ENCODE measurements at regions not wholly inside any gene's neighbourhood (a gene's known extent, or its start where the extent isn't known, plus 50 kb on each side); places are given as distances from the start of the nearest gene placed in this dataset.

- H3K27me3 ChIP-seq (replicated peaks in 1 of 7), result no peaks in the 10 kb centered on the region
- no peaks in the 10 kb centered on the region for H3K9me3 ChIP-seq
- no peaks in the 10 kb centered on the region for H3K36me3 ChIP-seq
- TF ChIP-seq CTCF (IDR thresholded peaks at IDR 0.05 in 8 of 11, conservative IDR thresholded peaks at IDR 0.05 in 3 of 11), result no peak
- TF ChIP-seq POLR2A (IDR thresholded peaks at IDR 0.05), result no peak
- no peak for TF ChIP-seq POLR2AphosphoS5 (IDR thresholded peaks at IDR 0.05)
- intact Hi-C loops (cut with DNase I; ENCODE audit: low total_unique reads), result no loop called here
- no peak overlapping the region for H3K27ac ChIP-seq
- DNase-seq, result no peak
- H3K4me3 ChIP-seq, result no peak overlapping the region
- 69 to 75% (median 71%) methylated on average over 2 of the region's 2 CpGs for WGBS, 5 donors
- H3K4me1 ChIP-seq, result no peaks in the 10 kb centered on the region
Observed at GRCh38 chr3:78414261-78414660, 1353.5 kb downstream of the ROBO1 start.

DNA sequence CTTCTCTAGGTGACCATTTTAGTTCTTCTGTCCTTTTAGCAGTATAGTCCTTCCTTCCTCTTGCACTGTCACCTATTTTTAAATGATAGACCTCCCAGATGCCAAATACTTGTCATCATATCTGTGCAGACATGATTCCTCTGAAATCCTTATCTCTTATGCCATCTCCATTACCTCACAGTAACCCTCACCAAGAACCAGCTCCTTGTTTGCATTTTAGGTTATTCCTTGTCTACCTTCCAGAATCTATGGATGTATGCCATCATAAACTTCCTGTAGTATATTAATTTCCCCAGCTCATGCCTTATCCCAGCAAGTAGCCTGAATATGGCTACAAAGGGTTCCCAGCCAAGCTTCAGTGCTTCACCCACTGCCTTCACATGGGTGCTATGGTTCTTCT is 1347.2 kb downstream of the ROBO1 start:
- Histone ChIP-seq H3K27ac (no peak overlapping the region), H3K4me3 (no peak overlapping the region), H3K36me3 (no peaks in the 10 kb centered on the region), H3K9me3 (peaks cover 0 to 4% (median 0%) of the 10 kb centered on the region in 8 donors), H3K27me3 (replicated peaks in 1 of 7) (no peaks in the 10 kb centered on the region), H3K4me1 (no peaks in the 10 kb centered on the region)
- DNase-seq, result no peak
- TF ChIP-seq POLR2A (IDR thresholded peaks at IDR 0.05) (no peak), CTCF (IDR thresholded peaks at IDR 0.05 in 8 of 11, conservative IDR thresholded peaks at IDR 0.05 in 3 of 11) (no peak), POLR2AphosphoS5 (IDR thresholded peaks at IDR 0.05) (no peak)
- intact Hi-C loops (cut with DNase I; ENCODE audit: low total_unique reads), result no loop called here

DNA sequence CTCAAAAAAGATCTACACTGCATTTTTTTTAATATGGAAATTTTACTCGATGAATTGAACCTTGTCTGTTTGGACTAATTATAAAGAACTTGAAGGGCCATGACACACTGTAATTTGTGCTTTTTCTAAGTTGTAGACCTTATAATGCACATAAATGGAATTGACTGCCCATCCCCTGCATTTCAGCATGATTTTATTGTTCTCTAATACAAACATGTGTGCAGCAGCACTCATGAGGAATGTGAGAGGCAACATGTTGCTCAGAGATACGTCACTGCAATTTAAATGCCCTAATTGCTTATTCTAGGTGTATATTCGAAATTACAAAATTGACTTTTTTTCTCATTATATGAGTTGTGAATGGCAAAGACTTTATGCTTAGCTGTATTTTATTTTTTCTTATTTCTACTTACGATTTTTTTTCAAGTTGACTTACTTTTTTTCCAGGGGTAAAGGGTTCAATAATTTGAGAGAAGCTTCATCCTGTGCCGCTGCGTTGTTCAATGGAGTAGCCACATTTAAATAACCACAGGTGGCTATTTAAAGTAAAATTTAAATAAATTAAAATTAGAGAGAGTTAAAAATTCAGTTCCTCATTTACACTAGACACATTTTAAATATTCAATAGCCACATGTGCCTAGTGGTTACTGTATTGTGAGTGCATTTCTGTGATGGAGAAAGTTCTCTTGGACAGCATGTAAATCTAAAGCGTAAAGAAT is 1346.4 kb downstream of the ROBO1 start:
- TF ChIP-seq POLR2A (IDR thresholded peaks at IDR 0.05) (no peak), CTCF (IDR thresholded peaks at IDR 0.05 in 8 of 11, conservative IDR thresholded peaks at IDR 0.05 in 3 of 11) (no peak), POLR2AphosphoS5 (IDR thresholded peaks at IDR 0.05) (no peak)
- intact Hi-C loops (cut with DNase I; ENCODE audit: low total_unique reads), result no loop called here
- H3K36me3 ChIP-seq, result no peaks in the 10 kb centered on the region
- H3K4me1 ChIP-seq, result no peaks in the 10 kb centered on the region
- no peak for DNase-seq
- H3K4me3 ChIP-seq, result no peak overlapping the region
- WGBS, 5 donors, result 78 to 88% (median 83%) methylated on average over 7 of the region's 7 CpGs
- H3K9me3 ChIP-seq, result peaks cover 0 to 4% (median 0%) of the 10 kb centered on the region in 8 donors
- no peak overlapping the region for H3K27ac ChIP-seq
- H3K27me3 ChIP-seq (replicated peaks in 1 of 7), result no peaks in the 10 kb centered on the region

- intact Hi-C loops (cut with DNase I; ENCODE audit: low total_unique reads), result no loop called here
- no peak for TF ChIP-seq POLR2A (IDR thresholded peaks at IDR 0.05)
- Histone ChIP-seq H3K27me3 (replicated peaks in 1 of 7) (no peaks in the 10 kb centered on the region), H3K4me3 (no peak overlapping the region), H3K27ac (no peak overlapping the region), H3K36me3 (no peaks in the 10 kb centered on the region), H3K9me3 (peaks cover 0 to 6% (median 1%) of the 10 kb centered on the region in 8 donors), H3K4me1 (no peaks in the 10 kb centered on the region)
- WGBS, 5 donors, result 63 to 88% (median 77%) methylated on average over 1 of the region's 1 CpG
- DNase-seq, result no peak
Observed at GRCh38 chr3:78424656-78425055, 1343.1 kb downstream of the ROBO1 start.
